ENCODE measurements at regions not wholly inside any gene's neighbourhood (a gene's known extent, or its start where the extent isn't known, plus 50 kb on each side); places are given as distances from the start of the nearest gene placed in this dataset.

GRCh38 chr5:51487952-51488351 is 104.7 kb downstream of the ISL1 start:
- TF ChIP-seq POLR2A (IDR thresholded peaks at IDR 0.05; ENCODE audit: extremely low read depth, insufficient read length) = no peak
- no peak overlapping the region for H3K4me3 ChIP-seq (ENCODE audit: low read depth, low read length)
- no peak for DNase-seq (ENCODE audit: low read depth)

GRCh38 chr5:51488803-51489642 is 105.8 kb downstream of the ISL1 start:
- H3K4me3 ChIP-seq (ENCODE audit: low read depth, low read length) = no peak overlapping the region
- DNase-seq (ENCODE audit: low read depth) = no peak
- no peak for TF ChIP-seq POLR2A (IDR thresholded peaks at IDR 0.05; ENCODE audit: extremely low read depth, insufficient read length)
- no peak for TF ChIP-seq CTCF (IDR thresholded peaks at IDR 0.05; ENCODE audit: low read depth, low read length)
- no peak for TF ChIP-seq MAX (IDR thresholded peaks at IDR 0.05; ENCODE audit: low read depth, low read length)
- TF ChIP-seq MYC (IDR thresholded peaks at IDR 0.05; ENCODE audit: low read depth, low read length) = no peak

GRCh38 chr5:51494821-51495220 is 111.6 kb downstream of the ISL1 start:
- TF ChIP-seq POLR2A (IDR thresholded peaks at IDR 0.05; ENCODE audit: extremely low read depth, insufficient read length) (no peak), CTCF (IDR thresholded peaks at IDR 0.05; ENCODE audit: low read depth, low read length) (no peak), MAX (IDR thresholded peaks at IDR 0.05; ENCODE audit: low read depth, low read length) (no peak), MYC (IDR thresholded peaks at IDR 0.05; ENCODE audit: low read depth, low read length) (no peak)
- DNase-seq (ENCODE audit: low read depth) = no peak
- no peak overlapping the region for H3K4me3 ChIP-seq (ENCODE audit: low read depth, low read length)

GRCh38 chr5:51495672-51496071 is 112.4 kb downstream of the ISL1 start:
- TF ChIP-seq MAX (IDR thresholded peaks at IDR 0.05; ENCODE audit: low read depth, low read length) (no peak), MYC (IDR thresholded peaks at IDR 0.05; ENCODE audit: low read depth, low read length) (no peak), POLR2A (IDR thresholded peaks at IDR 0.05; ENCODE audit: extremely low read depth, insufficient read length) (no peak), CTCF (IDR thresholded peaks at IDR 0.05; ENCODE audit: low read depth, low read length) (no peak)
- no peak for DNase-seq (ENCODE audit: low read depth)
- H3K4me3 ChIP-seq (ENCODE audit: low read depth, low read length) = no peak overlapping the region

GRCh38 chr5:51517838-51518237 is 134.6 kb downstream of the ISL1 start:
- no peak for DNase-seq (ENCODE audit: low read depth)
- no peak for TF ChIP-seq POLR2A (IDR thresholded peaks at IDR 0.05; ENCODE audit: extremely low read depth, insufficient read length)
- TF ChIP-seq MAX (IDR thresholded peaks at IDR 0.05; ENCODE audit: low read depth, low read length) = no peak
- TF ChIP-seq CTCF (IDR thresholded peaks at IDR 0.05; ENCODE audit: low read depth, low read length) = no peak
- TF ChIP-seq MYC (IDR thresholded peaks at IDR 0.05; ENCODE audit: low read depth, low read length) = no peak
- H3K4me3 ChIP-seq (ENCODE audit: low read depth, low read length) = no peak overlapping the region

- DNase-seq (ENCODE audit: low read depth) = no peak
- TF ChIP-seq MAX (IDR thresholded peaks at IDR 0.05; ENCODE audit: low read depth, low read length) (no peak), CTCF (IDR thresholded peaks at IDR 0.05; ENCODE audit: low read depth, low read length) (no peak), POLR2A (IDR thresholded peaks at IDR 0.05; ENCODE audit: extremely low read depth, insufficient read length) (no peak), MYC (IDR thresholded peaks at IDR 0.05; ENCODE audit: low read depth, low read length) (no peak)
- no peak overlapping the region for H3K4me3 ChIP-seq (ENCODE audit: low read depth, low read length)
Measured at GRCh38 chr5:51518607-51519006, 135.4 kb downstream of the ISL1 start.

All from NB4 (cell line).